HG03457 (cell line): ENCODE measurements at regions not wholly inside any gene's neighbourhood (a gene's known extent, or its start where the extent isn't known, plus 50 kb on each side); places are given as distances from the start of the nearest gene placed in this dataset.
"Not testable (repeated sequence)": the region's sequence is repeated elsewhere in the genome, so short reads cannot be mapped to it uniquely, and the experiment has no call there.

Experiments used
- ATAC-seq: cut with Tn5 transposase; IDR thresholded peaks from one replicate; pipeline ENCODE4 v1.9.1; 2021; ENCODE audit warnings: moderate number of reproducible peaks; ENCODE audit not compliant: unreplicated experiment

GRCh38 chr4:24369507-24370029 lies 214.8 kb downstream of the DHX15 start:
- no peak for ATAC-seq

GRCh38 chr4:24368801-24369200 lies 215.6 kb downstream of the DHX15 start:
- ATAC-seq, result no peak

- no peak for ATAC-seq
Observed at GRCh38 chr4:24364852-24365251, 219.5 kb downstream of the DHX15 start.

- ATAC-seq, result no peak
Observed at GRCh38 chr4:24364249-24364648, 220.1 kb downstream of the DHX15 start.

GRCh38 chr4:24363751-24364150 lies 220.6 kb downstream of the DHX15 start:
- no peak for ATAC-seq

GRCh38 chr4:24352112-24352511 lies 232.2 kb downstream of the DHX15 start:
- ATAC-seq, result no peak

- ATAC-seq, result not testable (repeated sequence)
Observed at GRCh38 chr4:24349168-24349996, 235.0 kb downstream of the DHX15 start.

- ATAC-seq, result no peak
Observed at GRCh38 chr4:24339260-24339659, 245.1 kb downstream of the DHX15 start.

GRCh38 chr4:24337451-24338190 lies 246.7 kb downstream of the DHX15 start:
- no peak for ATAC-seq

GRCh38 chr4:24335616-24336015 lies 248.7 kb downstream of the DHX15 start:
- ATAC-seq, result no peak

- ATAC-seq, result no peak
Observed at GRCh38 chr4:24334906-24335305, 249.4 kb downstream of the DHX15 start.

GRCh38 chr4:24330573-24330972 lies 253.8 kb downstream of the DHX15 start:
- no peak for ATAC-seq

- ATAC-seq, result no peak
Observed at GRCh38 chr4:24330172-24330571, 254.2 kb downstream of the DHX15 start.

- ATAC-seq, result no peak
Observed at GRCh38 chr4:24328711-24329110, 255.6 kb downstream of the DHX15 start.

- no peak for ATAC-seq
Observed at GRCh38 chr4:24328310-24328709, 256.0 kb downstream of the DHX15 start.

- ATAC-seq, result no peak
Observed at GRCh38 chr4:24322995-24323394, 261.4 kb downstream of the DHX15 start.

- ATAC-seq, result no peak
Observed at GRCh38 chr4:24322511-24322910, 261.8 kb downstream of the DHX15 start.

- no peak for ATAC-seq
Observed at GRCh38 chr4:24321616-24322015, 262.7 kb downstream of the DHX15 start.

- no peak for ATAC-seq
Observed at GRCh38 chr4:24321131-24321530, 263.2 kb downstream of the DHX15 start.

GRCh38 chr4:24319387-24319786 lies 265.0 kb downstream of the DHX15 start:
- ATAC-seq, result no peak

- ATAC-seq, result no peak
Observed at GRCh38 chr4:24315056-24315455, 269.3 kb downstream of the DHX15 start.
